Chondrocyte (in vitro differentiated cells): ENCODE measurements at regions not wholly inside any gene's neighbourhood (a gene's known extent, or its start where the extent isn't known, plus 50 kb on each side); places are given as distances from the start of the nearest gene placed in this dataset.

ENCODE experiments used
- DNase-seq: peaks from one replicate; pipeline ENCODE4 v3.0.0; 2021; ENCODE audit warnings: mixed read lengths, low spot score
- H3K27ac Mint-ChIP-seq: one replicate; pipeline ENCODE4 v1.8.0; 2021; ENCODE audit warnings: mild to moderate bottlenecking, moderate library complexity, mixed read lengths; ENCODE audit not compliant: unreplicated experiment
- H3K27me3 Mint-ChIP-seq: 2 replicates; pipeline ENCODE4 v1.8.0; 2021; ENCODE audit warnings: low read depth, mixed read lengths
- H3K36me3 Mint-ChIP-seq: 2 replicates; pipeline ENCODE4 v1.8.0; 2021; ENCODE audit warnings: low read depth, mixed read lengths
- H3K4me1 Mint-ChIP-seq: 2 replicates; pipeline ENCODE4 v1.8.0; 2021; ENCODE audit warnings: low read depth, mild to moderate bottlenecking, mixed read lengths
- H3K4me3 Mint-ChIP-seq: one replicate; pipeline ENCODE4 v1.8.0; 2021; ENCODE audit warnings: mild to moderate bottlenecking, moderate library complexity, mixed read lengths; ENCODE audit not compliant: unreplicated experiment
- H3K9me3 Mint-ChIP-seq: 2 replicates; pipeline ENCODE4 v1.8.0; 2021; ENCODE audit warnings: low read depth, mixed read lengths
- TF ChIP-seq, protein P1 (sequence below): fragments of 200-600 bp; sonication (generic); IDR thresholded peaks from 2 replicates; pipeline ENCODE4 v1.5.0; 2021; ENCODE audit warnings: antibody characterized with exemption, mild to moderate bottlenecking, moderate library complexity

GRCh38 chr14:85402569-85403162 is 127.3 kb upstream of the FLRT2 start:
- Mint-ChIP-seq H3K9me3 (no peaks in the 10 kb centered on the region), H3K27me3 (no peaks in the 10 kb centered on the region), H3K4me3 (peak overlapping the region; percentile 15), H3K27ac (peak overlapping the region; percentile 29), H3K4me1 (peaks cover 52% of the 10 kb centered on the region), H3K36me3 (no peaks in the 10 kb centered on the region)
- no peak for DNase-seq
- TF ChIP-seq, protein P1, sequence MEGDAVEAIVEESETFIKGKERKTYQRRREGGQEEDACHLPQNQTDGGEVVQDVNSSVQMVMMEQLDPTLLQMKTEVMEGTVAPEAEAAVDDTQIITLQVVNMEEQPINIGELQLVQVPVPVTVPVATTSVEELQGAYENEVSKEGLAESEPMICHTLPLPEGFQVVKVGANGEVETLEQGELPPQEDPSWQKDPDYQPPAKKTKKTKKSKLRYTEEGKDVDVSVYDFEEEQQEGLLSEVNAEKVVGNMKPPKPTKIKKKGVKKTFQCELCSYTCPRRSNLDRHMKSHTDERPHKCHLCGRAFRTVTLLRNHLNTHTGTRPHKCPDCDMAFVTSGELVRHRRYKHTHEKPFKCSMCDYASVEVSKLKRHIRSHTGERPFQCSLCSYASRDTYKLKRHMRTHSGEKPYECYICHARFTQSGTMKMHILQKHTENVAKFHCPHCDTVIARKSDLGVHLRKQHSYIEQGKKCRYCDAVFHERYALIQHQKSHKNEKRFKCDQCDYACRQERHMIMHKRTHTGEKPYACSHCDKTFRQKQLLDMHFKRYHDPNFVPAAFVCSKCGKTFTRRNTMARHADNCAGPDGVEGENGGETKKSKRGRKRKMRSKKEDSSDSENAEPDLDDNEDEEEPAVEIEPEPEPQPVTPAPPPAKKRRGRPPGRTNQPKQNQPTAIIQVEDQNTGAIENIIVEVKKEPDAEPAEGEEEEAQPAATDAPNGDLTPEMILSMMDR: no peak

GRCh38 chr14:85409481-85410210 is 120.3 kb upstream of the FLRT2 start:
- no peak overlapping the region for H3K4me3 Mint-ChIP-seq
- no peaks in the 10 kb centered on the region for H3K9me3 Mint-ChIP-seq
- no peaks in the 10 kb centered on the region for H3K36me3 Mint-ChIP-seq
- TF ChIP-seq, protein P1: no peak
- no peaks in the 10 kb centered on the region for H3K27me3 Mint-ChIP-seq
- DNase-seq: no peak
- no peak overlapping the region for H3K27ac Mint-ChIP-seq
- H3K4me1 Mint-ChIP-seq: peaks cover 9% of the 10 kb centered on the region

- TF ChIP-seq, protein P1: no peak
- Mint-ChIP-seq H3K4me1 (peaks cover 37% of the 10 kb centered on the region), H3K9me3 (no peaks in the 10 kb centered on the region), H3K27me3 (no peaks in the 10 kb centered on the region), H3K36me3 (no peaks in the 10 kb centered on the region), H3K4me3 (no peak overlapping the region), H3K27ac (no peak overlapping the region)
- DNase-seq: no peak
These were observed 117.2 kb upstream of the FLRT2 start for GRCh38 chr14:85412756-85413155.

GRCh38 chr14:85413836-85414526 is 116.0 kb upstream of the FLRT2 start:
- peak overlapping the region; percentile 83 for H3K27ac Mint-ChIP-seq
- peaks cover 42% of the 10 kb centered on the region for H3K4me1 Mint-ChIP-seq
- no peak overlapping the region for H3K4me3 Mint-ChIP-seq
- no peaks in the 10 kb centered on the region for H3K27me3 Mint-ChIP-seq
- TF ChIP-seq, protein P1: no peak
- H3K9me3 Mint-ChIP-seq: no peaks in the 10 kb centered on the region
- no peak for DNase-seq
- no peaks in the 10 kb centered on the region for H3K36me3 Mint-ChIP-seq

- H3K4me1 Mint-ChIP-seq: peaks cover 42% of the 10 kb centered on the region
- H3K4me3 Mint-ChIP-seq: no peak overlapping the region
- TF ChIP-seq, protein P1: peak; percentile 73
- peak overlapping the region; percentile 83 for H3K27ac Mint-ChIP-seq
- H3K9me3 Mint-ChIP-seq: no peaks in the 10 kb centered on the region
- no peaks in the 10 kb centered on the region for H3K36me3 Mint-ChIP-seq
- no peaks in the 10 kb centered on the region for H3K27me3 Mint-ChIP-seq
- DNase-seq: no peak
These were observed 114.8 kb upstream of the FLRT2 start for GRCh38 chr14:85415015-85415712.
